Adrenal gland (tissue), 9 donors: ENCODE measurements at regions not wholly inside any gene's neighbourhood (a gene's known extent, or its start where the extent isn't known, plus 50 kb on each side); places are given as distances from the start of the nearest gene placed in this dataset.

Experiments
- DNase-seq, 7 donors: peaks; one replicate each; pipeline ENCODE4 v3.0.0-alpha.2; 2019 to 2020
- H3K27ac ChIP-seq, 5 donors: fragments of 200-600 bp; sonication (generic) in 4 of 5; 1 replicate in 3 of 5; 2 replicates in 2 of 5; pipeline versions ENCODE4 v1.5.1 to v1.8.0; 2016 to 2020; ENCODE audit warnings: mild to moderate bottlenecking in 1 of 5
- H3K27me3 ChIP-seq: fragments of 200-600 bp; 2 replicates; pipeline ENCODE4 v1.8.0; 2021
- H3K36me3 ChIP-seq, 2 donors: fragments of 200-600 bp; replicated peaks in 1 of 2; 1 replicate in 1 of 2; 2 replicates in 1 of 2; pipeline versions ENCODE4 v1.5.1 to v1.8.0; 2018 to 2022
- H3K4me1 ChIP-seq, 2 donors: fragments of 200-600 bp; replicated peaks in 1 of 2; 1 replicate in 1 of 2; 2 replicates in 1 of 2; pipeline versions ENCODE4 v1.5.1 to v1.8.0; 2018 to 2021
- H3K4me3 ChIP-seq, 4 donors: fragments of 200-600 bp; sonication (generic) in 3 of 4; one replicate each; pipeline ENCODE4 v1.5.1; 2016 to 2018
- H3K9me3 ChIP-seq, 3 donors: fragments of 200-600 bp; sonication (generic) in 1 of 3; replicated peaks in 1 of 3; 1 replicate in 2 of 3; 2 replicates in 1 of 3; pipeline versions ENCODE4 v1.5.1 to v1.8.0; 2016 to 2021
- CTCF ChIP-seq, 6 experiments: fragments of 450-650 bp in 4 of 6; fragments of 200-600 bp in 2 of 6; sonication (generic) in 1 of 6; IDR thresholded peaks; 1 replicate in 5 of 6; 2 replicates in 1 of 6; pipeline versions ENCODE4 v1.5.1 to v1.8.0; 2016 to 2021; ENCODE audit warnings: antibody characterized with exemption in 6 of 6, mild to moderate bottlenecking in 2 of 6, moderate library complexity in 1 of 6
- POLR2A ChIP-seq, 2 donors: fragments of 450-650 bp; IDR thresholded peaks; one replicate each; pipeline ENCODE4 v1.6.1; 2017; ENCODE audit warnings: antibody characterized with exemption in 2 of 2, mild to moderate bottlenecking in 2 of 2, moderate library complexity in 1 of 2
- WGBS, 4 donors: extraction: QIAGEN DNeasy Blood & Tissue Kit in 2 of 4; methylation state at CpG; one replicate each; pipeline versions ENCODE4 v1.1.5 to v1.1.7; 2013 to 2017; 5-methylcytosine and 5-hydroxymethylcytosine counted together
- intact Hi-C, 2 donors: fragments of 100-400 bp; cut with DNase I; formaldehyde crosslinking; loops; one replicate each; pipeline versions ENCODE4 v1.14.1 to v1.15.0; 2022 to 2023
- donor health status: healthy with polysubstance abuse.
- donor health status: Bipolar disorder and iron deficiency.
- donor health status: DM: yes; HTN: yes; CAD: no.
- donor health status: DM: no; HTN: no; CAD: no.
- donor health status: DM: no; HTN: no; CAD: no.

DNA sequence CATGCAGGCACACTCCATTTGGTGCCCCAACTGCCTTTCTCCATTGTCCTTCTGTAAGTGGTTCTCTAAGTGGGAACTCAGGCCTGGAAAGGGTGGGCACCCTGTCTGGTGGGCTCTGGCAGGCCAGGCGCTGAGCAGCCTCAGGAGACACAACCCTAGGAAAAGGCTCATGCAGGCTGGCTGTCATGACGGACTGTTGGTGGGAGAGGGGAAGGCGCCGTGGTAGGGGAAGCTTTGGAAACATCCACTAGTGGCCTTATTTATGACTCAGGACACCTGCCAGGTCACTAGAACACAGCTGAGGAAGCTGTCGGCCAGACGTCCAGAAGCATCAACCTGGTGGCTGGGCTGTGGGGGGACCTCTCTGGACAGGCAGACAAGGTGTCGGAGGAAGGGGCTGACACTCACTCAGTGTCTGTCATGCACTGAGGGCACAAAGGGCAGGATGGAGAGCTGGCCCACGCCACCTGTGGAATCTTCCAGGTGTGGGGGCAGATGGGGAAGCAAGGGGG, 216.0 kb downstream of the SEC14L1 start:
- TF ChIP-seq CTCF (IDR thresholded peaks at IDR 0.05): no peak
- no peak for TF ChIP-seq POLR2A (IDR thresholded peaks at IDR 0.05)
- peak overlapping the region in 3 of 5 donors; percentile 73 to 90 (median 75) for H3K27ac ChIP-seq
- H3K36me3 ChIP-seq: no peaks in the 10 kb centered on the region
- DNase-seq: peak in 6 of 7 donors; percentile 38 to 70 (median 49)
- WGBS, 4 donors: 63 to 71% (median 65%) methylated on average over 4 to 8 of the region's 8 CpGs
- H3K27me3 ChIP-seq: no peaks in the 10 kb centered on the region
- H3K9me3 ChIP-seq: no peaks in the 10 kb centered on the region
- intact Hi-C loops: no loop called here
- peaks cover 20 to 29% of the 10 kb centered on the region in 2 donors for H3K4me1 ChIP-seq
- no peak overlapping the region for H3K4me3 ChIP-seq

DNA sequence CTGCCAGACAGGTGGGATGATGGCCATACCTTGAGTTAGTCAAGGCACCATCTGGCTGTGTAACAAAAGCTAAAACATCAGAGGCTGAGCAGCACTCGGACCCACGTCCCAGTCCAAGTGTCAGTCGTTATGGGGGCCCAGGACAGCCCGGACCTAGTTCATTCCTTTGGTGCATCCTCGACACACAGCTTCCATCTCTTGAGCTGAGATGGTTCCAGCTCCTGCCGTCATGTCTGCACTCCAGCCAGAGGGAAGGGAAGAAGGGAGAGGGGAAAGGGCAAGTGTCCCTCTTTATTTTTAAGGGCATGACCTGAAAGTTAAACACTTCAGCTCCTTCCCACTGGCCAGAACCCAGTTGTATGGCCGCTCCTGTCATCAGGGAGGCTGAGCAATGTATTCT, 218.0 kb downstream of the SEC14L1 start:
- H3K27ac ChIP-seq: peak overlapping the region in 1 of 5 donors; percentile 8
- intact Hi-C loops: no loop called here
- H3K9me3 ChIP-seq: no peaks in the 10 kb centered on the region
- H3K36me3 ChIP-seq: no peaks in the 10 kb centered on the region
- no peak overlapping the region for H3K4me3 ChIP-seq
- H3K27me3 ChIP-seq: no peaks in the 10 kb centered on the region
- 77 to 89% (median 83%) methylated on average over 2 to 7 of the region's 7 CpGs for WGBS, 4 donors
- DNase-seq: peak in 4 of 7 donors; percentile 9 to 48 (median 22)
- TF ChIP-seq POLR2A (IDR thresholded peaks at IDR 0.05): no peak
- no peak for TF ChIP-seq CTCF (IDR thresholded peaks at IDR 0.05)
- H3K4me1 ChIP-seq: peaks cover 22 to 36% of the 10 kb centered on the region in 2 donors

- no peak for DNase-seq
- peak overlapping the region in 1 of 5 donors; percentile 8 for H3K27ac ChIP-seq
- intact Hi-C loops: no loop called here
These were observed 218.5 kb downstream of the SEC14L1 start for GRCh38 chr17:77359236-77359635.

DNA sequence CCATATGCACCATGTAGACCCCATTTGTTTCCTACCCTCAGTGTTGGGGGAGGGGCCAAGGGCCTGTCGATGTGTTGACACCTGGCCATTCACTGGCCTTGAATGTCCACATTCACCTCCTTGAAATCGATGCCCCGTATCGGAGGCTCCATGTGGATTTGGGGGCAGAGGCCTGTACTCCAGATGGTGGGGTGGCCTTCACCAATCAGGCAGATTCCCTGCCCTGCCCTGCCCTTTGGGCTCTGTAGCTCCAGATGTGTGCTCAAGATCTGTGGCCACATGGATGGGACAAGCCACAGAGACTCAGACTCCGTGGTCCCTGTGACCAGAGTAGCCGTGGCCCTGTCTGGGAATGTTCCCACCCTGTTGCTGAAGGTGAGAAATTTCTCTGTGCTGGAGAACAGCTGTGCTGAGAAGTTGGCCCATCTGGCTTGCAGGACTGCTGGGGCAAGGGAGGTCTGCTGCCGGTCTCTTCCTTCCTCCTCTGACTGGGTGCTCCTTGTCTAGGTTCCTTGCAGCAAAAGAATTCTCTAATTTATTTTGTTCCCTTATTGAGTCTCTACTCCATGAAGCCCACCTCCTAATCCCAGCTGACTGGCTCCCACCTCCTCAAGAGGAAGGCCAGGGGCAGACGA, 221.3 kb downstream of the SEC14L1 start:
- DNase-seq: peak in 1 of 7 donors; percentile 17
- no peak overlapping the region for H3K4me3 ChIP-seq
- no peaks in the 10 kb centered on the region for H3K36me3 ChIP-seq
- H3K9me3 ChIP-seq: no peaks in the 10 kb centered on the region
- no peaks in the 10 kb centered on the region for H3K27me3 ChIP-seq
- intact Hi-C loops: no loop called here
- peak overlapping the region in 2 of 5 donors; percentile 69 to 96 for H3K27ac ChIP-seq
- H3K4me1 ChIP-seq: peaks cover 36 to 46% of the 10 kb centered on the region in 2 donors
- 75 to 86% (median 80%) methylated on average over 2 to 8 of the region's 8 CpGs for WGBS, 4 donors
- TF ChIP-seq CTCF (IDR thresholded peaks at IDR 0.05) (no peak), POLR2A (IDR thresholded peaks at IDR 0.05) (no peak)

More at GRCh38 chr17:77359236-77359635, 218.5 kb downstream of the SEC14L1 start:
- TF ChIP-seq CTCF (IDR thresholded peaks at IDR 0.05): no peak
- no peak for TF ChIP-seq POLR2A (IDR thresholded peaks at IDR 0.05)
- Histone ChIP-seq H3K36me3 (no peaks in the 10 kb centered on the region), H3K4me1 (peaks cover 22 to 36% of the 10 kb centered on the region in 2 donors), H3K4me3 (no peak overlapping the region), H3K9me3 (no peaks in the 10 kb centered on the region), H3K27me3 (no peaks in the 10 kb centered on the region)
- 54 to 80% (median 62%) methylated on average over 2 of the region's 2 CpGs for WGBS, 4 donors
